SK-N-SH treated with all-trans-retinoic acid at 6 μM for 48 hours (cell line): ENCODE measurements at regions not wholly inside any gene's neighbourhood (a gene's known extent, or its start where the extent isn't known, plus 50 kb on each side); places are given as distances from the start of the nearest gene placed in this dataset.

Source experiments
- ATAC-seq: fragments of 200-7000 bp; cut with Tn5 transposase; 3 replicates; pipeline ENCODE4 v1.9.1; 2020; ENCODE audit warnings: mild to moderate bottlenecking, moderate library complexity
- ARNTL ChIP-seq: fragments of 450-650 bp; formaldehyde crosslinking; IDR thresholded peaks from 2 replicates; pipeline ENCODE4 v1.5.0; 2020; ENCODE audit warnings: low read depth, mild to moderate bottlenecking, moderate library complexity, borderline replicate concordance
- BACH2 ChIP-seq: fragments of 250-450 bp; sonication (Bioruptor Pico); IDR thresholded peaks from 2 replicates; pipeline ENCODE4 v1.9.0; 2021; ENCODE audit warnings: mild to moderate bottlenecking, borderline replicate concordance
- CSDC2 ChIP-seq: fragments of 250-450 bp; sonication (Bioruptor Pico); IDR thresholded peaks from 2 replicates; pipeline ENCODE4 v1.5.0; 2020; ENCODE audit warnings: mild to moderate bottlenecking, moderate library complexity
- ESRRG ChIP-seq: fragments of 250-450 bp; sonication (Bioruptor Pico); IDR thresholded peaks from 2 replicates; pipeline ENCODE4 v1.6.1; 2021; ENCODE audit warnings: mild to moderate bottlenecking
- GLIS3 ChIP-seq: fragments of 250-450 bp; sonication (Bioruptor Pico); IDR thresholded peaks from 2 replicates; pipeline ENCODE4 v1.5.0; 2020; ENCODE audit warnings: mild to moderate bottlenecking, moderate library complexity
- ISL1 ChIP-seq: fragments of 250-450 bp; sonication (Bioruptor Pico); IDR thresholded peaks from 2 replicates; pipeline ENCODE4 v2.1.2; 2022; ENCODE audit warnings: mild to moderate bottlenecking, moderate library complexity
- OSR1 ChIP-seq: fragments of 250-450 bp; sonication (Bioruptor Pico); IDR thresholded peaks from 2 replicates; pipeline ENCODE4 v1.8.0; 2022; ENCODE audit warnings: moderate library complexity, mild to moderate bottlenecking, inconsistent platforms
- POU6F1 ChIP-seq: fragments of 250-450 bp; sonication (Bioruptor Pico); IDR thresholded peaks from 2 replicates; pipeline ENCODE4 v1.8.0; 2021; ENCODE audit warnings: low read depth, mild to moderate bottlenecking, moderate library complexity, borderline replicate concordance
- PPARA ChIP-seq: fragments of 250-450 bp; sonication (Bioruptor Pico); IDR thresholded peaks from 2 replicates; pipeline ENCODE4 v1.5.0; 2020; ENCODE audit warnings: mild to moderate bottlenecking, borderline replicate concordance
- TCF4 ChIP-seq: fragments of 250-450 bp; sonication (Bioruptor Pico); IDR thresholded peaks from 2 replicates; pipeline ENCODE4 v1.8.0; 2021; ENCODE audit warnings: mild to moderate bottlenecking, moderate library complexity, borderline replicate concordance
- TOX ChIP-seq: fragments of 250-450 bp; sonication (Bioruptor Pico); IDR thresholded peaks from 2 replicates; pipeline ENCODE4 v1.8.0; 2021; ENCODE audit warnings: mild to moderate bottlenecking, moderate library complexity, borderline replicate concordance
- ZC3H10 ChIP-seq: fragments of 250-450 bp; sonication (Bioruptor Pico); IDR thresholded peaks from 2 replicates; pipeline ENCODE4 v1.5.1; 2021; ENCODE audit warnings: mild to moderate bottlenecking, moderate library complexity
- ZFP3 ChIP-seq: fragments of 250-450 bp; sonication (Bioruptor Pico); IDR thresholded peaks from 2 replicates; pipeline ENCODE4 v1.5.0; 2020; ENCODE audit warnings: mild to moderate bottlenecking, moderate library complexity
- ZFP30 ChIP-seq: fragments of 450-650 bp; formaldehyde crosslinking; IDR thresholded peaks from 2 replicates; pipeline ENCODE4 v1.5.0; 2022; ENCODE audit warnings: mild to moderate bottlenecking, moderate library complexity
- ZNF565 ChIP-seq: fragments of 450-650 bp; formaldehyde crosslinking; conservative IDR thresholded peaks from 2 replicates; pipeline ENCODE4 v1.5.0; 2020; ENCODE audit warnings: low read depth, mild to moderate bottlenecking, moderate library complexity
- ZNF70 ChIP-seq: fragments of 450-650 bp; formaldehyde crosslinking; IDR thresholded peaks from 2 replicates; pipeline ENCODE4 v1.5.0; 2020; ENCODE audit warnings: mild to moderate bottlenecking, moderate library complexity
- ZNF8 ChIP-seq: fragments of 450-650 bp; formaldehyde crosslinking; IDR thresholded peaks from 2 replicates; pipeline ENCODE4 v1.5.0; 2020; ENCODE audit warnings: mild to moderate bottlenecking, moderate library complexity
- TF ChIP-seq, protein P1 (sequence below): fragments of 250-450 bp; sonication (Bioruptor Pico); IDR thresholded peaks from 2 replicates; pipeline ENCODE4 v1.5.1; 2020; ENCODE audit warnings: low read depth, mild to moderate bottlenecking, moderate library complexity
- TF ChIP-seq, protein P2 (sequence below): fragments of 250-450 bp; sonication (Bioruptor Pico); IDR thresholded peaks from 2 replicates; pipeline ENCODE4 v1.8.0; 2020; ENCODE audit warnings: mild to moderate bottlenecking, moderate library complexity, borderline replicate concordance
- TF ChIP-seq, protein P3 (sequence below): fragments of 250-450 bp; sonication (Bioruptor Pico); IDR thresholded peaks from 2 replicates; pipeline ENCODE4 v1.5.0; 2020; ENCODE audit warnings: mild to moderate bottlenecking, moderate library complexity
- TF ChIP-seq, protein P4 (sequence below): fragments of 250-450 bp; sonication (Bioruptor Pico); IDR thresholded peaks from 2 replicates; pipeline ENCODE4 v1.5.1; 2021; ENCODE audit warnings: mild to moderate bottlenecking, moderate library complexity

GRCh38 chr1:54465351-54465811, 59.2 kb upstream of the SSBP3 start:
- TF ChIP-seq BACH2 (CRISPR knock-in tag) (no peak), ISL1 (CRISPR knock-in tag) (no peak), TCF4 (CRISPR knock-in tag) (no peak), ZFP30 (CRISPR knock-in tag) (no peak), CSDC2 (CRISPR knock-in tag) (no peak), PPARA (CRISPR knock-in tag) (no peak), ZC3H10 (CRISPR knock-in tag) (no peak), ZFP3 (CRISPR knock-in tag) (no peak), GLIS3 (no peak), ZNF565 (CRISPR knock-in tag) (no peak), ESRRG (CRISPR knock-in tag) (no peak), ARNTL (CRISPR knock-in tag) (no peak), OSR1 (CRISPR knock-in tag) (no peak), TOX (CRISPR knock-in tag) (no peak)
- TF ChIP-seq, protein P1, sequence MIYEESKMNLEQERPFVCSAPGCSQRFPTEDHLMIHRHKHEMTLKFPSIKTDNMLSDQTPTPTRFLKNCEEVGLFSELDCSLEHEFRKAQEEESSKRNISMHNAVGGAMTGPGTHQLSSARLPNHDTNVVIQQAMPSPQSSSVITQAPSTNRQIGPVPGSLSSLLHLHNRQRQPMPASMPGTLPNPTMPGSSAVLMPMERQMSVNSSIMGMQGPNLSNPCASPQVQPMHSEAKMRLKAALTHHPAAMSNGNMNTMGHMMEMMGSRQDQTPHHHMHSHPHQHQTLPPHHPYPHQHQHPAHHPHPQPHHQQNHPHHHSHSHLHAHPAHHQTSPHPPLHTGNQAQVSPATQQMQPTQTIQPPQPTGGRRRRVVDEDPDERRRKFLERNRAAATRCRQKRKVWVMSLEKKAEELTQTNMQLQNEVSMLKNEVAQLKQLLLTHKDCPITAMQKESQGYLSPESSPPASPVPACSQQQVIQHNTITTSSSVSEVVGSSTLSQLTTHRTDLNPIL (CRISPR knock-in tag), result no peak
- TF ChIP-seq, protein P2, sequence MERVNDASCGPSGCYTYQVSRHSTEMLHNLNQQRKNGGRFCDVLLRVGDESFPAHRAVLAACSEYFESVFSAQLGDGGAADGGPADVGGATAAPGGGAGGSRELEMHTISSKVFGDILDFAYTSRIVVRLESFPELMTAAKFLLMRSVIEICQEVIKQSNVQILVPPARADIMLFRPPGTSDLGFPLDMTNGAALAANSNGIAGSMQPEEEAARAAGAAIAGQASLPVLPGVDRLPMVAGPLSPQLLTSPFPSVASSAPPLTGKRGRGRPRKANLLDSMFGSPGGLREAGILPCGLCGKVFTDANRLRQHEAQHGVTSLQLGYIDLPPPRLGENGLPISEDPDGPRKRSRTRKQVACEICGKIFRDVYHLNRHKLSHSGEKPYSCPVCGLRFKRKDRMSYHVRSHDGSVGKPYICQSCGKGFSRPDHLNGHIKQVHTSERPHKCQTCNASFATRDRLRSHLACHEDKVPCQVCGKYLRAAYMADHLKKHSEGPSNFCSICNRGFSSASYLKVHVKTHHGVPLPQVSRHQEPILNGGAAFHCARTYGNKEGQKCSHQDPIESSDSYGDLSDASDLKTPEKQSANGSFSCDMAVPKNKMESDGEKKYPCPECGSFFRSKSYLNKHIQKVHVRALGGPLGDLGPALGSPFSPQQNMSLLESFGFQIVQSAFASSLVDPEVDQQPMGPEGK, result no peak
- TF ChIP-seq, protein P3, sequence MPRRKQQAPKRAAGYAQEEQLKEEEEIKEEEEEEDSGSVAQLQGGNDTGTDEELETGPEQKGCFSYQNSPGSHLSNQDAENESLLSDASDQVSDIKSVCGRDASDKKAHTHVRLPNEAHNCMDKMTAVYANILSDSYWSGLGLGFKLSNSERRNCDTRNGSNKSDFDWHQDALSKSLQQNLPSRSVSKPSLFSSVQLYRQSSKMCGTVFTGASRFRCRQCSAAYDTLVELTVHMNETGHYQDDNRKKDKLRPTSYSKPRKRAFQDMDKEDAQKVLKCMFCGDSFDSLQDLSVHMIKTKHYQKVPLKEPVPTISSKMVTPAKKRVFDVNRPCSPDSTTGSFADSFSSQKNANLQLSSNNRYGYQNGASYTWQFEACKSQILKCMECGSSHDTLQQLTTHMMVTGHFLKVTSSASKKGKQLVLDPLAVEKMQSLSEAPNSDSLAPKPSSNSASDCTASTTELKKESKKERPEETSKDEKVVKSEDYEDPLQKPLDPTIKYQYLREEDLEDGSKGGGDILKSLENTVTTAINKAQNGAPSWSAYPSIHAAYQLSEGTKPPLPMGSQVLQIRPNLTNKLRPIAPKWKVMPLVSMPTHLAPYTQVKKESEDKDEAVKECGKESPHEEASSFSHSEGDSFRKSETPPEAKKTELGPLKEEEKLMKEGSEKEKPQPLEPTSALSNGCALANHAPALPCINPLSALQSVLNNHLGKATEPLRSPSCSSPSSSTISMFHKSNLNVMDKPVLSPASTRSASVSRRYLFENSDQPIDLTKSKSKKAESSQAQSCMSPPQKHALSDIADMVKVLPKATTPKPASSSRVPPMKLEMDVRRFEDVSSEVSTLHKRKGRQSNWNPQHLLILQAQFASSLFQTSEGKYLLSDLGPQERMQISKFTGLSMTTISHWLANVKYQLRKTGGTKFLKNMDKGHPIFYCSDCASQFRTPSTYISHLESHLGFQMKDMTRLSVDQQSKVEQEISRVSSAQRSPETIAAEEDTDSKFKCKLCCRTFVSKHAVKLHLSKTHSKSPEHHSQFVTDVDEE (CRISPR knock-in tag), result no peak
- TF ChIP-seq, protein P4, sequence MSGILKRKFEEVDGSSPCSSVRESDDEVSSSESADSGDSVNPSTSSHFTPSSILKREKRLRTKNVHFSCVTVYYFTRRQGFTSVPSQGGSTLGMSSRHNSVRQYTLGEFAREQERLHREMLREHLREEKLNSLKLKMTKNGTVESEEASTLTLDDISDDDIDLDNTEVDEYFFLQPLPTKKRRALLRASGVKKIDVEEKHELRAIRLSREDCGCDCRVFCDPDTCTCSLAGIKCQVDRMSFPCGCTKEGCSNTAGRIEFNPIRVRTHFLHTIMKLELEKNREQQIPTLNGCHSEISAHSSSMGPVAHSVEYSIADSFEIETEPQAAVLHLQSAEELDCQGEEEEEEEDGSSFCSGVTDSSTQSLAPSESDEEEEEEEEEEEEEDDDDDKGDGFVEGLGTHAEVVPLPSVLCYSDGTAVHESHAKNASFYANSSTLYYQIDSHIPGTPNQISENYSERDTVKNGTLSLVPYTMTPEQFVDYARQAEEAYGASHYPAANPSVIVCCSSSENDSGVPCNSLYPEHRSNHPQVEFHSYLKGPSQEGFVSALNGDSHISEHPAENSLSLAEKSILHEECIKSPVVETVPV (CRISPR knock-in tag), result no peak
- no peak for ATAC-seq

DNA sequence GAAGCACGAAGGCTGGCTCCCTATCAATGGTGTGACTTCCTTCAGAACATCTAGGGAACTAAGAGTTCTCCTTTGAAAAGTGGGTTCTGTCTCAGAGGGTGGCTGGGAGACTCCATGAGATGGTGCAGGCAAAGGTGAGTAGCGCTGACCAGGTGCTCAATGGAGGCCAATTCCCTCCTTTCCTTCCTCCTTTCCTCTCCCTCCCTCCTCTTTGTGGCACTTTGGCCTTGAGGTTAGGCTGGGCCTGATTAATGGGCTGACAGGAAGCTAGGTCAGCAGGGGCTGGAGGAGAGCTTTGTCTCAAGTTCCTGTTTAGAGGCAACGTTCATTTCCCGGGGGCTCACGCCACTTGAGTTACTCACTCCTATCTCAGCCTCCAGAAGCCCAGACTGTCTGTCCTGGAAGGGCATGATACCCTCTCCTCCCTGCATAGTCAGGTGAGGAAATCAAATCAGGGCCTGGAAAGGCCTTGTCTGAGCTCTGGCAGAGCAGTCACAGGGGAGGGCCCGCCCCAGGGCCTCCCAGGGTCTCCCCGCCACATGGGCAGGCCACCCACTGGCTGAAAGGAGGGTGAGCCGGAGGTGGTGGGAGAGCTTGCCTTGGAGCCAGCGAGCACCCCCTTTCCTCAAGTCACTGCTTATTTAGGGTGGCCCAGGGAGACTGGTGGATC, 58.4 kb upstream of the SSBP3 start:
- no peak for TF ChIP-seq ESRRG (CRISPR knock-in tag)
- TF ChIP-seq PPARA (CRISPR knock-in tag), result no peak
- TF ChIP-seq, protein P4 (CRISPR knock-in tag), result no peak
- ATAC-seq, result no peak; the same call in 2 of the 3 replicates

DNA sequence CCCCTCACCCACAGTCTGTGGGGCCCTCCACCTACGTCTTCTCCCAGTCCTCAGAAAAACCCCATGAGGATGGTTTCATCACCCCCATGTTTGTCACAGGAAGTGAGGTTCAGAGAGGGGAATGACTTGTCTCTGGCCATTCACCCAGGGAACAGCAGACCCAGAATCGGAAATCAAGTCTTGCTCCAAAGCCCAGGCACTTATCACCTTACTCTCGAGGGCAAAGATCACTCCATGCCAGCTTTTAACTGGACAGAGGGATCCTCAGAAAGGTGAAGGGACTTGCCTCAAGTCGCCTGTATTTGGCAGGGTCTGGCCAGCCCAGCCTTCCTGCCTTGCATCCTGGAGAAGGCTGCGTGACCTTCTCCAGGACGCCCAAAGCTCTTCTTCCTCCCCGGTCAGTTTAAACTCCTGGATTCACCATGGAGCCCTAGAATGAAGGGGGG, 57.9 kb upstream of the SSBP3 start:
- ATAC-seq, result no peak
- no peak for TF ChIP-seq POU6F1 (CRISPR knock-in tag)
- TF ChIP-seq, protein P2, result no peak
- TF ChIP-seq TOX (CRISPR knock-in tag), result no peak
- TF ChIP-seq PPARA (CRISPR knock-in tag), result no peak
- TF ChIP-seq, protein P3 (CRISPR knock-in tag), result no peak
- TF ChIP-seq ZNF565 (CRISPR knock-in tag), result no peak
- TF ChIP-seq ZNF70 (CRISPR knock-in tag), result no peak
- no peak for TF ChIP-seq GLIS3
- no peak for TF ChIP-seq OSR1 (CRISPR knock-in tag)
- no peak for TF ChIP-seq ZNF8 (CRISPR knock-in tag)
